ENCODE measurements at regions not wholly inside any gene's neighbourhood (a gene's known extent, or its start where the extent isn't known, plus 50 kb on each side); places are given as distances from the start of the nearest gene placed in this dataset.

- no peak for TF ChIP-seq EZH2phosphoT487 (conservative IDR thresholded peaks at IDR 0.05; ENCODE audit: low read length)
- TF ChIP-seq, protein P1, sequence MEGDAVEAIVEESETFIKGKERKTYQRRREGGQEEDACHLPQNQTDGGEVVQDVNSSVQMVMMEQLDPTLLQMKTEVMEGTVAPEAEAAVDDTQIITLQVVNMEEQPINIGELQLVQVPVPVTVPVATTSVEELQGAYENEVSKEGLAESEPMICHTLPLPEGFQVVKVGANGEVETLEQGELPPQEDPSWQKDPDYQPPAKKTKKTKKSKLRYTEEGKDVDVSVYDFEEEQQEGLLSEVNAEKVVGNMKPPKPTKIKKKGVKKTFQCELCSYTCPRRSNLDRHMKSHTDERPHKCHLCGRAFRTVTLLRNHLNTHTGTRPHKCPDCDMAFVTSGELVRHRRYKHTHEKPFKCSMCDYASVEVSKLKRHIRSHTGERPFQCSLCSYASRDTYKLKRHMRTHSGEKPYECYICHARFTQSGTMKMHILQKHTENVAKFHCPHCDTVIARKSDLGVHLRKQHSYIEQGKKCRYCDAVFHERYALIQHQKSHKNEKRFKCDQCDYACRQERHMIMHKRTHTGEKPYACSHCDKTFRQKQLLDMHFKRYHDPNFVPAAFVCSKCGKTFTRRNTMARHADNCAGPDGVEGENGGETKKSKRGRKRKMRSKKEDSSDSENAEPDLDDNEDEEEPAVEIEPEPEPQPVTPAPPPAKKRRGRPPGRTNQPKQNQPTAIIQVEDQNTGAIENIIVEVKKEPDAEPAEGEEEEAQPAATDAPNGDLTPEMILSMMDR (IDR thresholded peaks at IDR 0.05; ENCODE audit: insufficient read depth, low read length, poor library complexity, severe bottlenecking): no peak
- Histone ChIP-seq H3K9me2 (replicated peaks; ENCODE audit: insufficient read depth, low read length) (no peaks in the 10 kb centered on the region), H3K4me2 (ENCODE audit: low read depth, low read length, poor library complexity, severe bottlenecking) (no peak overlapping the region), H2AFZ (ENCODE audit: low read depth, low read length, severe bottlenecking) (no peak overlapping the region), H3K9ac (ENCODE audit: low read length) (no peak overlapping the region), H3K4me3 (ENCODE audit: insufficient read depth, low read length, poor library complexity, severe bottlenecking) (no peak overlapping the region), H4K20me1 (ENCODE audit: low read depth, low read length) (no peaks in the 10 kb centered on the region), H3K36me3 (ENCODE audit: low read length) (no peaks in the 10 kb centered on the region), H3K27ac (ENCODE audit: low read depth, low read length) (no peak overlapping the region), H3K79me2 (ENCODE audit: insufficient read depth, low read length) (no peaks in the 10 kb centered on the region), H3K9me3 (ENCODE audit: insufficient read depth, low read length) (no peaks in the 10 kb centered on the region), H3K27me3 (ENCODE audit: low read length) (no peaks in the 10 kb centered on the region), H3F3A (ENCODE audit: insufficient read depth) (no peaks in the 10 kb centered on the region)
These were observed 869.0 kb downstream of the TLE4 start for GRCh38 chr9:80440724-80441123.

- no peak overlapping the region for H2AFZ ChIP-seq (ENCODE audit: low read depth, low read length, severe bottlenecking)
These were observed 866.1 kb downstream of the TLE4 start for GRCh38 chr9:80437825-80438224.

GRCh38 chr9:80437091-80437640, 865.4 kb downstream of the TLE4 start:
- no peak overlapping the region for H3K27ac ChIP-seq (ENCODE audit: low read depth, low read length)
- H3K79me2 ChIP-seq (ENCODE audit: insufficient read depth, low read length): no peaks in the 10 kb centered on the region
- H3K9me3 ChIP-seq (ENCODE audit: insufficient read depth, low read length): no peaks in the 10 kb centered on the region
- no peak overlapping the region for H3K4me3 ChIP-seq (ENCODE audit: insufficient read depth, low read length, poor library complexity, severe bottlenecking)
- H4K20me1 ChIP-seq (ENCODE audit: low read depth, low read length): no peaks in the 10 kb centered on the region
- H3K9ac ChIP-seq (ENCODE audit: low read length): no peak overlapping the region
- no peaks in the 10 kb centered on the region for H3K36me3 ChIP-seq (ENCODE audit: low read length)
- TF ChIP-seq EZH2phosphoT487 (conservative IDR thresholded peaks at IDR 0.05; ENCODE audit: low read length): no peak
- TF ChIP-seq, protein P1 (IDR thresholded peaks at IDR 0.05; ENCODE audit: insufficient read depth, low read length, poor library complexity, severe bottlenecking): no peak
- no peak overlapping the region for H3K4me2 ChIP-seq (ENCODE audit: low read depth, low read length, poor library complexity, severe bottlenecking)
- H3F3A ChIP-seq (ENCODE audit: insufficient read depth): no peaks in the 10 kb centered on the region
- no peaks in the 10 kb centered on the region for H3K27me3 ChIP-seq (ENCODE audit: low read length)
- no peak overlapping the region for H2AFZ ChIP-seq (ENCODE audit: low read depth, low read length, severe bottlenecking)
- H3K9me2 ChIP-seq (replicated peaks; ENCODE audit: insufficient read depth, low read length): no peaks in the 10 kb centered on the region; the same call in 1 of the 2 replicates

More at GRCh38 chr9:80437825-80438224, 866.1 kb downstream of the TLE4 start:
- H3F3A ChIP-seq (ENCODE audit: insufficient read depth): no peaks in the 10 kb centered on the region
- TF ChIP-seq, protein P1 (IDR thresholded peaks at IDR 0.05; ENCODE audit: insufficient read depth, low read length, poor library complexity, severe bottlenecking): no peak
- no peak for TF ChIP-seq EZH2phosphoT487 (conservative IDR thresholded peaks at IDR 0.05; ENCODE audit: low read length)
- no peak overlapping the region for H3K9ac ChIP-seq (ENCODE audit: low read length)
- H3K9me3 ChIP-seq (ENCODE audit: insufficient read depth, low read length): no peaks in the 10 kb centered on the region
- no peak overlapping the region for H3K4me2 ChIP-seq (ENCODE audit: low read depth, low read length, poor library complexity, severe bottlenecking)
- H3K27ac ChIP-seq (ENCODE audit: low read depth, low read length): no peak overlapping the region
- no peaks in the 10 kb centered on the region for H4K20me1 ChIP-seq (ENCODE audit: low read depth, low read length)
- no peaks in the 10 kb centered on the region for H3K36me3 ChIP-seq (ENCODE audit: low read length)
- H3K9me2 ChIP-seq (replicated peaks; ENCODE audit: insufficient read depth, low read length): no peaks in the 10 kb centered on the region
- H3K79me2 ChIP-seq (ENCODE audit: insufficient read depth, low read length): no peaks in the 10 kb centered on the region
- no peaks in the 10 kb centered on the region for H3K27me3 ChIP-seq (ENCODE audit: low read length)
- no peak overlapping the region for H3K4me3 ChIP-seq (ENCODE audit: insufficient read depth, low read length, poor library complexity, severe bottlenecking)
